ENCODE measurements at regions not wholly inside any gene's neighbourhood (a gene's known extent, or its start where the extent isn't known, plus 50 kb on each side); places are given as distances from the start of the nearest gene placed in this dataset.

DNA sequence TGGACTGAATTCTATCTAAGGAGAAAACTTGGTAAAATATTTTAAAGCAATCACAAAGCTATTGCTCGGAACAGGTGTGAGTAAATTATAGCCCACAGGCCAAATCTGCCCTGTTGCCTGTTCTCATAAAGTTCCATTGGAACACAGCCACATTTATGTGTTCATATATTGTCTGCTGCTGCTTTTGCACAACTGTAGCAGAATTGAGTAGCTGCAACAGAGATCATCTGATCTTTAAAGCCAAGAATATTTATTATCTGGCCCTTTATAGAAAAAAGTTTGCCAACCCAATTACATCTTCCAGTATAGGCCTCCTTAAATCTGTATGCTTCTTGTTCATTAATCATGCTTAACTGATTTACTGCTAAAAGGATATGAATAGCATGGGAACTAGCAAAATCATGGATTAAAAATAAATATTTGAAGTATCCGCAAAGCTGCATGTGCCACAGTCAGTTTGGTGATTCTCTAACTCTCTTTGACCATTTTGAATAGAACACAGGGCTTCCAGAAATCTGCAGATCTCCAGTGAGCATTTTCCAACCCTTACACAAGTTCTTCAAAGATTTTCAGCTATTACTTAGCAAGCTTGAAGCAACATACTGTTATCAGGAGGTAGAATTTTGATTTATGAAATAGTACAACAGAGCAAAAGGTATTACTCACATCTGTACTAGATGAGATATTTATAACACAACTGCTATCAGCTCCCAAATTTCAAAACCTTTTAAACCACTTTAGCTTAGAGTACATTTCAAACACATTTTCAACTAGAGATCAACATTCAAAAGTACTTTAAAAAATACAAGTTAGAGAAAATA lies 312.6 kb upstream of the ID4 start:
- TF ChIP-seq, protein P1, sequence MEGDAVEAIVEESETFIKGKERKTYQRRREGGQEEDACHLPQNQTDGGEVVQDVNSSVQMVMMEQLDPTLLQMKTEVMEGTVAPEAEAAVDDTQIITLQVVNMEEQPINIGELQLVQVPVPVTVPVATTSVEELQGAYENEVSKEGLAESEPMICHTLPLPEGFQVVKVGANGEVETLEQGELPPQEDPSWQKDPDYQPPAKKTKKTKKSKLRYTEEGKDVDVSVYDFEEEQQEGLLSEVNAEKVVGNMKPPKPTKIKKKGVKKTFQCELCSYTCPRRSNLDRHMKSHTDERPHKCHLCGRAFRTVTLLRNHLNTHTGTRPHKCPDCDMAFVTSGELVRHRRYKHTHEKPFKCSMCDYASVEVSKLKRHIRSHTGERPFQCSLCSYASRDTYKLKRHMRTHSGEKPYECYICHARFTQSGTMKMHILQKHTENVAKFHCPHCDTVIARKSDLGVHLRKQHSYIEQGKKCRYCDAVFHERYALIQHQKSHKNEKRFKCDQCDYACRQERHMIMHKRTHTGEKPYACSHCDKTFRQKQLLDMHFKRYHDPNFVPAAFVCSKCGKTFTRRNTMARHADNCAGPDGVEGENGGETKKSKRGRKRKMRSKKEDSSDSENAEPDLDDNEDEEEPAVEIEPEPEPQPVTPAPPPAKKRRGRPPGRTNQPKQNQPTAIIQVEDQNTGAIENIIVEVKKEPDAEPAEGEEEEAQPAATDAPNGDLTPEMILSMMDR (IDR thresholded peaks at IDR 0.05; ENCODE audit: low read depth, low read length, poor library complexity, severe bottlenecking) = no peak
- TF ChIP-seq EZH2phosphoT487 (IDR thresholded peaks at IDR 0.05; ENCODE audit: borderline replicate concordance, low read length) = no peak
